Esophagus muscularis mucosa (tissue), 3 donors: ENCODE measurements at regions not wholly inside any gene's neighbourhood (a gene's known extent, or its start where the extent isn't known, plus 50 kb on each side); places are given as distances from the start of the nearest gene placed in this dataset.

Experiments used
- POLR2A ChIP-seq: fragments of 450-650 bp; IDR thresholded peaks from one replicate; pipeline ENCODE4 v1.6.1; 2017; ENCODE audit warnings: antibody characterized with exemption, moderate library complexity, mild to moderate bottlenecking, low read depth
- POLR2AphosphoS5 ChIP-seq, 2 donors: sonication (generic); formaldehyde crosslinking; IDR thresholded peaks; one replicate each; pipeline ENCODE4 v1.6.1; 2017; ENCODE audit warnings: antibody characterized with exemption in 2 of 2
- TF ChIP-seq, protein P1 (sequence below), 3 experiments: fragments of 200-600 bp in 2 of 3; fragments of 450-650 bp in 1 of 3; sonication (generic) in 2 of 3; IDR thresholded peaks; one replicate each; pipeline ENCODE4 v1.5.1; 2017 to 2019; ENCODE audit warnings: antibody characterized with exemption in 3 of 3, mild to moderate bottlenecking in 2 of 3, moderate library complexity in 1 of 3

DNA sequence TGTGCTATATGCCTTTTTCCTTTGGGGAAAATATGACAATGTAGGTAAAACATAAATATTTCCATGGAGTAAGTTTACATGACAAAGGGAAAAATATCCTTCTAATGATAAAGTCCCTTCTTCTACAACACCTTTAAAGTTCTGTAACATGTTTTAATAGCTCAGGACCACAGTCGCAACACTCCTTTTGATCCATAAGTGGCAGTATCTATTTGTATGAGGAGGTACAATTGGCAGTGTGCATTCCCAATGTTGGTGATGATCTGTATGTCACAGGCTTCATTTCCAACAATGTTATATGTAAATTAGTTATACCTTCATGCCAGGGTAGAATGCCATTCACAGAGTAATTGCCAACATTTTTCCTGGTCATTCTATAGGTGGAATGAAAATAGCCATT is 127.1 kb upstream of the CCNH start:
- no peak for TF ChIP-seq POLR2AphosphoS5 (IDR thresholded peaks at IDR 0.05)
- no peak for TF ChIP-seq POLR2A
- TF ChIP-seq, protein P1, sequence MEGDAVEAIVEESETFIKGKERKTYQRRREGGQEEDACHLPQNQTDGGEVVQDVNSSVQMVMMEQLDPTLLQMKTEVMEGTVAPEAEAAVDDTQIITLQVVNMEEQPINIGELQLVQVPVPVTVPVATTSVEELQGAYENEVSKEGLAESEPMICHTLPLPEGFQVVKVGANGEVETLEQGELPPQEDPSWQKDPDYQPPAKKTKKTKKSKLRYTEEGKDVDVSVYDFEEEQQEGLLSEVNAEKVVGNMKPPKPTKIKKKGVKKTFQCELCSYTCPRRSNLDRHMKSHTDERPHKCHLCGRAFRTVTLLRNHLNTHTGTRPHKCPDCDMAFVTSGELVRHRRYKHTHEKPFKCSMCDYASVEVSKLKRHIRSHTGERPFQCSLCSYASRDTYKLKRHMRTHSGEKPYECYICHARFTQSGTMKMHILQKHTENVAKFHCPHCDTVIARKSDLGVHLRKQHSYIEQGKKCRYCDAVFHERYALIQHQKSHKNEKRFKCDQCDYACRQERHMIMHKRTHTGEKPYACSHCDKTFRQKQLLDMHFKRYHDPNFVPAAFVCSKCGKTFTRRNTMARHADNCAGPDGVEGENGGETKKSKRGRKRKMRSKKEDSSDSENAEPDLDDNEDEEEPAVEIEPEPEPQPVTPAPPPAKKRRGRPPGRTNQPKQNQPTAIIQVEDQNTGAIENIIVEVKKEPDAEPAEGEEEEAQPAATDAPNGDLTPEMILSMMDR (IDR thresholded peaks at IDR 0.05): no peak
